WTC11 (cell line): ENCODE measurements at regions not wholly inside any gene's neighbourhood (a gene's known extent, or its start where the extent isn't known, plus 50 kb on each side); places are given as distances from the start of the nearest gene placed in this dataset.

ENCODE experiments used
- ATAC-seq: fragments of 200-7000 bp; cut with Tn5 transposase; 2 replicates; pipeline ENCODE4 v1.10.0; 2021; ENCODE audit warnings: mild to moderate bottlenecking, moderate library complexity
- CTCF ChIA-PET: fragments of 300-600 bp; sonication (Branson Sonifier 250); formaldehyde crosslinking; loops from one replicate; lab custom pipeline; 2021; ENCODE audit warnings: antibody characterized with exemption; lab: Charles Lee
- POLR2A ChIA-PET: fragments of 350-600 bp; sonication (Branson Sonifier 250); formaldehyde crosslinking; loops from one replicate; lab custom pipeline; 2021; ENCODE audit warnings: antibody characterized with exemption; lab: Charles Lee
- DNase-seq: peaks from one replicate; pipeline ENCODE4 v3.0.0; 2021; ENCODE audit warnings: low spot score
- H3K27ac Mint-ChIP-seq: 2 replicates; pipeline ENCODE4 v1.8.0; 2021; ENCODE audit warnings: mixed read lengths
- H3K27me3 Mint-ChIP-seq: 2 replicates; pipeline ENCODE4 v1.8.0; 2021; ENCODE audit warnings: low read depth, mild to moderate bottlenecking, moderate library complexity, mixed read lengths
- H3K36me3 Mint-ChIP-seq: 2 replicates; pipeline ENCODE4 v1.8.0; 2021; ENCODE audit warnings: mixed read lengths
- H3K4me1 Mint-ChIP-seq: 2 replicates; pipeline ENCODE4 v1.8.0; 2022; ENCODE audit warnings: mixed read lengths
- H3K4me3 Mint-ChIP-seq: 2 replicates; pipeline ENCODE4 v1.8.0; 2021; ENCODE audit warnings: mild to moderate bottlenecking, moderate library complexity, mixed read lengths
- H3K9me3 Mint-ChIP-seq: 2 replicates; pipeline ENCODE4 v1.8.0; 2021; ENCODE audit warnings: mixed read lengths
- IRF2 ChIP-seq: sonication (generic); formaldehyde crosslinking; IDR thresholded peaks from 2 replicates; pipeline ENCODE4 v1.8.0; 2022; ENCODE audit warnings: low read depth, missing genetic modification reagents, borderline replicate concordance
- MYBL2 ChIP-seq: sonication (generic); formaldehyde crosslinking; IDR thresholded peaks from 2 replicates; pipeline ENCODE4 v1.8.1; 2023; ENCODE audit warnings: mild to moderate bottlenecking, moderate library complexity, missing genetic modification reagents
- PRRX2 ChIP-seq: fragments of 250-450 bp; sonication (Bioruptor Pico); IDR thresholded peaks from 2 replicates; pipeline ENCODE4 v1.8.0; 2021; ENCODE audit warnings: mild to moderate bottlenecking
- SOX15 ChIP-seq: fragments of 250-450 bp; sonication (Bioruptor Pico); IDR thresholded peaks from 2 replicates; pipeline ENCODE4 v1.9.0; 2021; ENCODE audit warnings: mild to moderate bottlenecking
- TCF7 ChIP-seq: sonication (generic); formaldehyde crosslinking; IDR thresholded peaks from 2 replicates; pipeline ENCODE4 v1.8.0; 2022; ENCODE audit warnings: mild to moderate bottlenecking, low read depth, missing genetic modification reagents, moderate library complexity
- TEAD4 ChIP-seq: sonication (generic); formaldehyde crosslinking; IDR thresholded peaks from 2 replicates; pipeline ENCODE4 v1.8.0; 2022; ENCODE audit warnings: mild to moderate bottlenecking, missing genetic modification reagents
- ZNF423 ChIP-seq: fragments of 250-450 bp; sonication (Bioruptor Pico); IDR thresholded peaks from 2 replicates; pipeline ENCODE4 v2.1.2; 2022; ENCODE audit warnings: mild to moderate bottlenecking, moderate library complexity
- ZNF671 ChIP-seq: fragments of 250-450 bp; sonication (Bioruptor Pico); IDR thresholded peaks from 2 replicates; pipeline ENCODE4 v1.8.0; 2021; ENCODE audit warnings: mild to moderate bottlenecking
- TF ChIP-seq, protein P1 (sequence below): sonication (generic); formaldehyde crosslinking; IDR thresholded peaks from 2 replicates; pipeline ENCODE4 v1.8.0; 2022; ENCODE audit warnings: missing genetic modification reagents
- TF ChIP-seq, protein P2 (sequence below): fragments of 250-450 bp; sonication (Bioruptor Pico); conservative IDR thresholded peaks from 2 replicates; pipeline ENCODE4 v1.9.0; 2021; ENCODE audit warnings: mild to moderate bottlenecking
- TF ChIP-seq, protein P3 (sequence below): fragments of 200-600 bp; IDR thresholded peaks from 2 replicates; pipeline ENCODE4 v1.8.0; 2022; ENCODE audit warnings: antibody characterized with exemption
- TF ChIP-seq, protein P4 (sequence below): sonication (generic); formaldehyde crosslinking; IDR thresholded peaks from 2 replicates; pipeline ENCODE4 v1.8.1; 2022; ENCODE audit warnings: mild to moderate bottlenecking, moderate library complexity, missing genetic modification reagents
- TF ChIP-seq, protein P5 (sequence below): sonication (generic); formaldehyde crosslinking; IDR thresholded peaks from 2 replicates; pipeline ENCODE4 v1.8.0; 2023; ENCODE audit warnings: missing genetic modification reagents, mild to moderate bottlenecking, borderline replicate concordance

DNA sequence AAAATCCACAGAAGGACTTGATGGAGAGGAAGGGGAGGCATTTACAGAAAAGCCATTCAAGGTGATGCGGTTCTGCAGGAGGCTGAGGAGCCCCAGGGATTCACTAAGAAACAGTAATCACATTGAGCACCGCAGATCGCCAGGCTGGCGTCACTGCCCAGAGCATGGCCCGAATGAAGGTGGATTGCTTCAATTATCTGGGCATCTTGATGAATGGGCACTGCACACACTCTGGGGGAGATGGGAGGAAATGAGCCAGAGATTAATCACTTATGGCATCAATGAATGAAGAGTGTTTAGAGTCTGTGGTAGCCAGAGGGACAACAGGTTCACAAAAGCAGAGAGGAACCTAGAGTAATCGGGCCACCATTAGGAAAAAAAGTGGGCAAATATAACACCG lies 292.1 kb downstream of the ZEB1 start:
- Mint-ChIP-seq H3K4me1 (0 out of 2 replicates have a peak, but pooled peaks cover 6% of the 10 kb centered on the region), H3K27me3 (peaks cover 4% of the 10 kb centered on the region; the same call in 1 of the 2 replicates), H3K27ac (no peak overlapping the region), H3K4me3 (no peak overlapping the region), H3K9me3 (peaks cover 13% of the 10 kb centered on the region), H3K36me3 (peaks cover 9% of the 10 kb centered on the region)
- POLR2A ChIA-PET = no interaction called here
- DNase-seq (no peak), ATAC-seq (no peak)
- CTCF ChIA-PET = no interaction called here
- TF ChIP-seq PRRX2 (no peak), IRF2 (CRISPR knock-in tag) (no peak)
- TF ChIP-seq, protein P1, sequence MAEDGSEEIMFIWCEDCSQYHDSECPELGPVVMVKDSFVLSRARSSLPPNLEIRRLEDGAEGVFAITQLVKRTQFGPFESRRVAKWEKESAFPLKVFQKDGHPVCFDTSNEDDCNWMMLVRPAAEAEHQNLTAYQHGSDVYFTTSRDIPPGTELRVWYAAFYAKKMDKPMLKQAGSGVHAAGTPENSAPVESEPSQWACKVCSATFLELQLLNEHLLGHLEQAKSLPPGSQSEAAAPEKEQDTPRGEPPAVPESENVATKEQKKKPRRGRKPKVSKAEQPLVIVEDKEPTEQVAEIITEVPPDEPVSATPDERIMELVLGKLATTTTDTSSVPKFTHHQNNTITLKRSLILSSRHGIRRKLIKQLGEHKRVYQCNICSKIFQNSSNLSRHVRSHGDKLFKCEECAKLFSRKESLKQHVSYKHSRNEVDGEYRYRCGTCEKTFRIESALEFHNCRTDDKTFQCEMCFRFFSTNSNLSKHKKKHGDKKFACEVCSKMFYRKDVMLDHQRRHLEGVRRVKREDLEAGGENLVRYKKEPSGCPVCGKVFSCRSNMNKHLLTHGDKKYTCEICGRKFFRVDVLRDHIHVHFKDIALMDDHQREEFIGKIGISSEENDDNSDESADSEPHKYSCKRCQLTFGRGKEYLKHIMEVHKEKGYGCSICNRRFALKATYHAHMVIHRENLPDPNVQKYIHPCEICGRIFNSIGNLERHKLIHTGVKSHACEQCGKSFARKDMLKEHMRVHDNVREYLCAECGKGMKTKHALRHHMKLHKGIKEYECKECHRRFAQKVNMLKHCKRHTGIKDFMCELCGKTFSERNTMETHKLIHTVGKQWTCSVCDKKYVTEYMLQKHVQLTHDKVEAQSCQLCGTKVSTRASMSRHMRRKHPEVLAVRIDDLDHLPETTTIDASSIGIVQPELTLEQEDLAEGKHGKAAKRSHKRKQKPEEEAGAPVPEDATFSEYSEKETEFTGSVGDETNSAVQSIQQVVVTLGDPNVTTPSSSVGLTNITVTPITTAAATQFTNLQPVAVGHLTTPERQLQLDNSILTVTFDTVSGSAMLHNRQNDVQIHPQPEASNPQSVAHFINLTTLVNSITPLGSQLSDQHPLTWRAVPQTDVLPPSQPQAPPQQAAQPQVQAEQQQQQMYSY (CRISPR knock-in tag) = no peak
- TF ChIP-seq, protein P2, sequence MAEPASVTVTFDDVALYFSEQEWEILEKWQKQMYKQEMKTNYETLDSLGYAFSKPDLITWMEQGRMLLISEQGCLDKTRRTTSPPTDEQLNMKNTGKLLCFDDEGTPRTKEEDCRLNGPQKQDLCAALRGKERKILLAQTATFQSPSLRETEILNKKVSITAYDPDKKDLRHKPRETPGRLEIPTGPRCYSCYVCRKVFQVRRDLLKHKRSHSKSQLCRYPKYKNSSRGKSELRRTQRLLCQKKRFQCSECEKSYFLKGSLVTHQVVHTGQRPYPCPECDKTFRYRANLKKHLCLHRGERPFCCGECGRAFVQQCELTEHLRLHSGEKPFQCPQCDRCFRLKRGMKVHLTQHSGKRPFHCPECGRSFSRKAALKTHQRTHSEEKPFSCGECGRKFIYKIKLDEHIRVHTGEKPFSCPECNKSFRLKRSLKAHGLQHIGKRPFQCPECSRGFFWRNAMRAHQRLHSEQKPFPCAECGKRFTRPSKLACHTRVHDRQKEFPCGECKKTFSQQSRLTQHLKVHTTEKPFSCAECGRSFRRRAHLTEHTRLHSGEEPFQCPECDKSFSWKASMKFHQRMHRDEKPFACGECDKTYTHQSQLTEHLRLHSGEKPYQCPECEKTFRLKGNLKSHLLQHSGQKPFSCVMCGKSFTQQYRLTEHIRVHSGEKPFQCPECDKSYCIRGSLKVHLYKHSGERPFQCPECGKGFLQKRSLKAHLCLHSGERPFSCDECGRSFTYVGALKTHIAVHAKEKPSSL (CRISPR knock-in tag) = no peak
- TF ChIP-seq, protein P3, sequence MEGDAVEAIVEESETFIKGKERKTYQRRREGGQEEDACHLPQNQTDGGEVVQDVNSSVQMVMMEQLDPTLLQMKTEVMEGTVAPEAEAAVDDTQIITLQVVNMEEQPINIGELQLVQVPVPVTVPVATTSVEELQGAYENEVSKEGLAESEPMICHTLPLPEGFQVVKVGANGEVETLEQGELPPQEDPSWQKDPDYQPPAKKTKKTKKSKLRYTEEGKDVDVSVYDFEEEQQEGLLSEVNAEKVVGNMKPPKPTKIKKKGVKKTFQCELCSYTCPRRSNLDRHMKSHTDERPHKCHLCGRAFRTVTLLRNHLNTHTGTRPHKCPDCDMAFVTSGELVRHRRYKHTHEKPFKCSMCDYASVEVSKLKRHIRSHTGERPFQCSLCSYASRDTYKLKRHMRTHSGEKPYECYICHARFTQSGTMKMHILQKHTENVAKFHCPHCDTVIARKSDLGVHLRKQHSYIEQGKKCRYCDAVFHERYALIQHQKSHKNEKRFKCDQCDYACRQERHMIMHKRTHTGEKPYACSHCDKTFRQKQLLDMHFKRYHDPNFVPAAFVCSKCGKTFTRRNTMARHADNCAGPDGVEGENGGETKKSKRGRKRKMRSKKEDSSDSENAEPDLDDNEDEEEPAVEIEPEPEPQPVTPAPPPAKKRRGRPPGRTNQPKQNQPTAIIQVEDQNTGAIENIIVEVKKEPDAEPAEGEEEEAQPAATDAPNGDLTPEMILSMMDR = no peak
- TF ChIP-seq, protein P4, sequence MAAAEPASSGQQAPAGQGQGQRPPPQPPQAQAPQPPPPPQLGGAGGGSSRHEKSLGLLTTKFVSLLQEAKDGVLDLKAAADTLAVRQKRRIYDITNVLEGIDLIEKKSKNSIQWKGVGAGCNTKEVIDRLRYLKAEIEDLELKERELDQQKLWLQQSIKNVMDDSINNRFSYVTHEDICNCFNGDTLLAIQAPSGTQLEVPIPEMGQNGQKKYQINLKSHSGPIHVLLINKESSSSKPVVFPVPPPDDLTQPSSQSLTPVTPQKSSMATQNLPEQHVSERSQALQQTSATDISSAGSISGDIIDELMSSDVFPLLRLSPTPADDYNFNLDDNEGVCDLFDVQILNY (CRISPR knock-in tag) = no peak

DNA sequence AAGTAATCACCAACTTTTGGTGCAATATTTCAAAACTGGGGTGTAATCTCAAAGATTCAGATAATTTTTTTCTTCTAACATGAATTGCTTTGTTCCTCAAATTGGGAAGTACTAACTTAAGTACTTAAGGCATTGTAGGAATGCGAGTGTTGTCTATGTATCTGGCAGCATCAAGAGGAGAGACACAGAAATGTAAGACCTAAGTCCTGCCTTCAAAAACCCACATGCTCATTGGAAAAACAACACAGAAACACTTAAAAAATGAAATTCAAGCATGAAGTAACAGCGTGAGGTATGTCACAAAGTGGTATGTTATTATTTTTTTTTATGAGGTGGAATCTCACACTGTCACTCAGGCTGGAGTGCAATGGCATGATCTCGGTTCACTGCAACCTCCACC lies 288.5 kb downstream of the ZEB1 start:
- DNase-seq = no peak
- no peak for ATAC-seq
- Mint-ChIP-seq H3K9me3 (no peaks in the 10 kb centered on the region), H3K36me3 (no peaks in the 10 kb centered on the region), H3K27ac (no peak overlapping the region), H3K27me3 (peaks cover 3% of the 10 kb centered on the region; the same call in 1 of the 2 replicates), H3K4me3 (no peak overlapping the region), H3K4me1 (peaks cover 9% of the 10 kb centered on the region)
- POLR2A ChIA-PET = no interaction called here
- CTCF ChIA-PET = interaction anchor here (1.6 kb wide), 1 partner anchor 12 kb away, joined by 5 read pairs; no protein-coding TSS in a partner anchor
- TF ChIP-seq TEAD4 = no peak
- no peak for TF ChIP-seq ZNF423
- TF ChIP-seq, protein P5, sequence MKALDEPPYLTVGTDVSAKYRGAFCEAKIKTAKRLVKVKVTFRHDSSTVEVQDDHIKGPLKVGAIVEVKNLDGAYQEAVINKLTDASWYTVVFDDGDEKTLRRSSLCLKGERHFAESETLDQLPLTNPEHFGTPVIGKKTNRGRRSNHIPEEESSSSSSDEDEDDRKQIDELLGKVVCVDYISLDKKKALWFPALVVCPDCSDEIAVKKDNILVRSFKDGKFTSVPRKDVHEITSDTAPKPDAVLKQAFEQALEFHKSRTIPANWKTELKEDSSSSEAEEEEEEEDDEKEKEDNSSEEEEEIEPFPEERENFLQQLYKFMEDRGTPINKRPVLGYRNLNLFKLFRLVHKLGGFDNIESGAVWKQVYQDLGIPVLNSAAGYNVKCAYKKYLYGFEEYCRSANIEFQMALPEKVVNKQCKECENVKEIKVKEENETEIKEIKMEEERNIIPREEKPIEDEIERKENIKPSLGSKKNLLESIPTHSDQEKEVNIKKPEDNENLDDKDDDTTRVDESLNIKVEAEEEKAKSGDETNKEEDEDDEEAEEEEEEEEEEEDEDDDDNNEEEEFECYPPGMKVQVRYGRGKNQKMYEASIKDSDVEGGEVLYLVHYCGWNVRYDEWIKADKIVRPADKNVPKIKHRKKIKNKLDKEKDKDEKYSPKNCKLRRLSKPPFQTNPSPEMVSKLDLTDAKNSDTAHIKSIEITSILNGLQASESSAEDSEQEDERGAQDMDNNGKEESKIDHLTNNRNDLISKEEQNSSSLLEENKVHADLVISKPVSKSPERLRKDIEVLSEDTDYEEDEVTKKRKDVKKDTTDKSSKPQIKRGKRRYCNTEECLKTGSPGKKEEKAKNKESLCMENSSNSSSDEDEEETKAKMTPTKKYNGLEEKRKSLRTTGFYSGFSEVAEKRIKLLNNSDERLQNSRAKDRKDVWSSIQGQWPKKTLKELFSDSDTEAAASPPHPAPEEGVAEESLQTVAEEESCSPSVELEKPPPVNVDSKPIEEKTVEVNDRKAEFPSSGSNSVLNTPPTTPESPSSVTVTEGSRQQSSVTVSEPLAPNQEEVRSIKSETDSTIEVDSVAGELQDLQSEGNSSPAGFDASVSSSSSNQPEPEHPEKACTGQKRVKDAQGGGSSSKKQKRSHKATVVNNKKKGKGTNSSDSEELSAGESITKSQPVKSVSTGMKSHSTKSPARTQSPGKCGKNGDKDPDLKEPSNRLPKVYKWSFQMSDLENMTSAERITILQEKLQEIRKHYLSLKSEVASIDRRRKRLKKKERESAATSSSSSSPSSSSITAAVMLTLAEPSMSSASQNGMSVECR (CRISPR knock-in tag) = no peak
- no peak for TF ChIP-seq TCF7 (CRISPR knock-in tag)
- TF ChIP-seq, protein P2 (CRISPR knock-in tag) = no peak
- no peak for TF ChIP-seq ZNF671 (CRISPR knock-in tag)
- TF ChIP-seq MYBL2 = no peak
- TF ChIP-seq SOX15 (CRISPR knock-in tag) = no peak
